GM23338 (cell line): ENCODE measurements at regions not wholly inside any gene's neighbourhood (a gene's known extent, or its start where the extent isn't known, plus 50 kb on each side); places are given as distances from the start of the nearest gene placed in this dataset.

ENCODE experiments used
- CREB1 ChIP-seq: fragments of 250-450 bp; sonication (Bioruptor Pico); IDR thresholded peaks from 2 replicates; pipeline ENCODE4 v1.5.0; 2020; ENCODE audit warnings: low read depth, mild to moderate bottlenecking, moderate library complexity
- EZH2 ChIP-seq: fragments of 200-600 bp; sonication (generic); IDR thresholded peaks from one replicate; pipeline ENCODE4 v1.8.0; 2017; ENCODE audit warnings: antibody characterized with exemption, mild to moderate bottlenecking, low read depth; ENCODE audit not compliant: unreplicated experiment
- EZH2phosphoT487 ChIP-seq: fragments of 200-600 bp; sonication (generic); IDR thresholded peaks from one replicate; pipeline ENCODE4 v1.8.1; 2018; ENCODE audit warnings: antibody characterized with exemption; ENCODE audit not compliant: unreplicated experiment
- JUNB ChIP-seq: IDR thresholded peaks from one replicate; pipeline ENCODE4 v1.6.1; 2016; ENCODE audit warnings: antibody characterized with exemption; ENCODE audit not compliant: unreplicated experiment
- POLR2AphosphoS5 ChIP-seq: IDR thresholded peaks from 2 replicates; pipeline ENCODE4 v1.6.1; 2016; ENCODE audit warnings: antibody characterized with exemption, low read depth
- REST ChIP-seq: IDR thresholded peaks from one replicate; pipeline ENCODE4 v1.6.1; 2018; ENCODE audit warnings: antibody characterized with exemption; ENCODE audit not compliant: unreplicated experiment
- TF ChIP-seq, protein P1 (sequence below), 2 experiments: fragments of 200-600 bp in 1 of 2; sonication (generic) in 1 of 2; conservative IDR thresholded peaks; 2 replicates each; pipeline versions ENCODE4 v1.5.1 to v1.6.1; 2016 to 2017; ENCODE audit warnings: antibody characterized with exemption in 2 of 2, low read depth in 2 of 2, mild to moderate bottlenecking in 2 of 2, moderate library complexity in 1 of 2
- TF ChIP-seq, protein P2 (sequence below): IDR thresholded peaks from 2 replicates; pipeline ENCODE4 v1.6.1; 2016; ENCODE audit warnings: antibody characterized with exemption

DNA sequence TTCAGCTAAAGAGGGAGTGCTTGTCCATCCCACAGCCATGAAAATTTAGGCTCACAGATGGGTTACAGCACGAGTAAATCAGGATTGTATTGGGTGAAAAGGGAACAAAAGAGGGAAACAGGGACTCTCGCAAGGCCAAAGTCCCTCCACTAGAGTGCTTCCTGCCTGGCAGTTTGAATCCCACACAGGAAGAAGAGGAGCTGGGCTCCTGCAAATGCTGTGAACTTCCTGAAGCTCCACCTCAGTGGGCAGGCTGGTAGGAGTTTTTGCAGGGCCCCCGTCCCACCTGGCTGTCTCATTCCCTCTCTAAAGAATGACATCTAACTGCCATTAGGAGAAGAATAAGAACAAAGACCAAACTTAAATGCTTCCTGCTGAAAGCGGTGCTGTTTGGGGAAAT is 712.0 kb upstream of the PRMT6 start:
- TF ChIP-seq, protein P1, sequence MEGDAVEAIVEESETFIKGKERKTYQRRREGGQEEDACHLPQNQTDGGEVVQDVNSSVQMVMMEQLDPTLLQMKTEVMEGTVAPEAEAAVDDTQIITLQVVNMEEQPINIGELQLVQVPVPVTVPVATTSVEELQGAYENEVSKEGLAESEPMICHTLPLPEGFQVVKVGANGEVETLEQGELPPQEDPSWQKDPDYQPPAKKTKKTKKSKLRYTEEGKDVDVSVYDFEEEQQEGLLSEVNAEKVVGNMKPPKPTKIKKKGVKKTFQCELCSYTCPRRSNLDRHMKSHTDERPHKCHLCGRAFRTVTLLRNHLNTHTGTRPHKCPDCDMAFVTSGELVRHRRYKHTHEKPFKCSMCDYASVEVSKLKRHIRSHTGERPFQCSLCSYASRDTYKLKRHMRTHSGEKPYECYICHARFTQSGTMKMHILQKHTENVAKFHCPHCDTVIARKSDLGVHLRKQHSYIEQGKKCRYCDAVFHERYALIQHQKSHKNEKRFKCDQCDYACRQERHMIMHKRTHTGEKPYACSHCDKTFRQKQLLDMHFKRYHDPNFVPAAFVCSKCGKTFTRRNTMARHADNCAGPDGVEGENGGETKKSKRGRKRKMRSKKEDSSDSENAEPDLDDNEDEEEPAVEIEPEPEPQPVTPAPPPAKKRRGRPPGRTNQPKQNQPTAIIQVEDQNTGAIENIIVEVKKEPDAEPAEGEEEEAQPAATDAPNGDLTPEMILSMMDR (conservative IDR thresholded peaks at IDR 0.05; ENCODE audit: low read depth in 2 of 2) = 0 out of 4 replicates have a peak, but pooled peaks of 1 of the 2 experiments have one; percentile 13
- TF ChIP-seq EZH2phosphoT487 (no peak), EZH2 (no peak), POLR2AphosphoS5 (no peak), JUNB (no peak), CREB1 (CRISPR knock-in tag) (no peak), REST (no peak)
- TF ChIP-seq, protein P2, sequence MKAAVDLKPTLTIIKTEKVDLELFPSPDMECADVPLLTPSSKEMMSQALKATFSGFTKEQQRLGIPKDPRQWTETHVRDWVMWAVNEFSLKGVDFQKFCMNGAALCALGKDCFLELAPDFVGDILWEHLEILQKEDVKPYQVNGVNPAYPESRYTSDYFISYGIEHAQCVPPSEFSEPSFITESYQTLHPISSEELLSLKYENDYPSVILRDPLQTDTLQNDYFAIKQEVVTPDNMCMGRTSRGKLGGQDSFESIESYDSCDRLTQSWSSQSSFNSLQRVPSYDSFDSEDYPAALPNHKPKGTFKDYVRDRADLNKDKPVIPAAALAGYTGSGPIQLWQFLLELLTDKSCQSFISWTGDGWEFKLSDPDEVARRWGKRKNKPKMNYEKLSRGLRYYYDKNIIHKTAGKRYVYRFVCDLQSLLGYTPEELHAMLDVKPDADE = no peak
